ENCODE measurements at regions not wholly inside any gene's neighbourhood (a gene's known extent, or its start where the extent isn't known, plus 50 kb on each side); places are given as distances from the start of the nearest gene placed in this dataset.

GRCh38 chr6:14905201-14905600 is 340.7 kb upstream of the JARID2 start:
- peak; percentile 29 for DNase-seq

- peak; percentile 9 for DNase-seq
These were observed 339.2 kb upstream of the JARID2 start for GRCh38 chr6:14906621-14907020.

GRCh38 chr6:14910692-14911547 is 334.9 kb upstream of the JARID2 start:
- DNase-seq = no peak

GRCh38 chr6:14912226-14912625 is 333.6 kb upstream of the JARID2 start:
- DNase-seq = no peak

- DNase-seq = no peak
These were observed 333.2 kb upstream of the JARID2 start for GRCh38 chr6:14912706-14913105.

- DNase-seq = no peak
These were observed 331.9 kb upstream of the JARID2 start for GRCh38 chr6:14913931-14914330.

GRCh38 chr6:14915888-14916832 is 329.7 kb upstream of the JARID2 start:
- DNase-seq = no peak

GRCh38 chr6:14917109-14917910 is 328.6 kb upstream of the JARID2 start:
- peak; percentile 59 for DNase-seq

GRCh38 chr6:14918200-14918907 is 327.5 kb upstream of the JARID2 start:
- no peak for DNase-seq

GRCh38 chr6:14919038-14919670 is 326.7 kb upstream of the JARID2 start:
- no peak for DNase-seq

- no peak for DNase-seq
These were observed 325.6 kb upstream of the JARID2 start for GRCh38 chr6:14920276-14920675.

- peak; percentile 85 for DNase-seq
These were observed 324.7 kb upstream of the JARID2 start for GRCh38 chr6:14921170-14921569.

- peak; percentile 87 for DNase-seq
These were observed 323.8 kb upstream of the JARID2 start for GRCh38 chr6:14921878-14922671.

GRCh38 chr6:14922706-14923460 is 323.0 kb upstream of the JARID2 start:
- peak; percentile 70 for DNase-seq

- DNase-seq = peak; percentile 70
These were observed 321.5 kb upstream of the JARID2 start for GRCh38 chr6:14924126-14925024.

GRCh38 chr6:14925025-14925698 is 320.7 kb upstream of the JARID2 start:
- DNase-seq = no peak

- DNase-seq = no peak
These were observed 320.2 kb upstream of the JARID2 start for GRCh38 chr6:14925699-14926026.

GRCh38 chr6:14927398-14927797 is 318.5 kb upstream of the JARID2 start:
- DNase-seq = no peak
